Stomach (tissue), 8 donors: ENCODE measurements at regions not wholly inside any gene's neighbourhood (a gene's known extent, or its start where the extent isn't known, plus 50 kb on each side); places are given as distances from the start of the nearest gene placed in this dataset.
A peak's percentile ranks its signal among the peaks of the same experiment; 100 is the strongest.

Source experiments
- DNase-seq, 2 donors: peaks; one replicate each; pipeline versions ENCODE4 v3.0.0 to v3.0.0-alpha.2; 2013 to 2019
- H3K27ac ChIP-seq, 5 donors: fragments of 200-600 bp in 4 of 5; sonication (generic) in 4 of 5; one replicate each; pipeline ENCODE4 v1.5.1; 2013 to 2019; ENCODE audit warnings: mild to moderate bottlenecking in 1 of 5, moderate library complexity in 1 of 5
- H3K27me3 ChIP-seq, 3 donors: fragments of 200-600 bp; sonication (generic); one replicate each; pipeline ENCODE4 v1.5.1; 2017 to 2019; ENCODE audit warnings: mixed run types in 1 of 3
- H3K36me3 ChIP-seq, 4 donors: fragments of 200-600 bp; sonication (generic); 1 replicate in 3 of 4; 2 replicates in 1 of 4; pipeline ENCODE4 v1.5.1; 2016 to 2019
- H3K4me1 ChIP-seq, 4 donors: fragments of 200-600 bp; sonication (generic); one replicate each; pipeline ENCODE4 v1.5.1; 2016 to 2019
- H3K4me3 ChIP-seq, 4 donors: fragments of 200-600 bp; sonication (generic) in 3 of 4; one replicate each; pipeline ENCODE4 v1.5.1; 2016 to 2019; ENCODE audit warnings: mild to moderate bottlenecking in 1 of 4
- H3K9me3 ChIP-seq, 4 donors: fragments of 200-600 bp; sonication (generic); one replicate each; pipeline ENCODE4 v1.5.1; 2016 to 2019
- EP300 ChIP-seq: sonication (generic); formaldehyde crosslinking; IDR thresholded peaks from one replicate; pipeline ENCODE4 v1.6.1; 2017; ENCODE audit warnings: antibody characterized with exemption
- POLR2A ChIP-seq, 4 donors: fragments of 450-650 bp; IDR thresholded peaks; one replicate each; pipeline ENCODE4 v1.6.1; 2016; ENCODE audit warnings: antibody characterized with exemption in 4 of 4, control low read depth in 2 of 4, mild to moderate bottlenecking in 1 of 4, moderate library complexity in 1 of 4
- POLR2AphosphoS5 ChIP-seq, 3 donors: sonication (generic); formaldehyde crosslinking; IDR thresholded peaks; one replicate each; pipeline ENCODE4 v1.6.1; 2016; ENCODE audit warnings: antibody characterized with exemption in 3 of 3
- WGBS, 5 donors: extraction: QIAGEN DNeasy Blood & Tissue Kit in 3 of 5; methylation state at CpG; one replicate each; pipeline versions ENCODE4 v1.1.5 to v1.1.7; 2013 to 2018; 5-methylcytosine and 5-hydroxymethylcytosine counted together
- intact Hi-C: fragments of 100-400 bp; cut with DNase I; formaldehyde crosslinking; loops from one replicate; pipeline ENCODE4 v1.15.1; 2023; ENCODE audit warnings: low total_unique reads
- TF ChIP-seq, protein P1 (sequence below), 7 experiments: fragments of 450-650 bp in 4 of 7; fragments of 200-600 bp in 3 of 7; sonication (generic) in 3 of 7; IDR thresholded peaks; one replicate each; pipeline ENCODE4 v1.5.1; 2016 to 2019; ENCODE audit warnings: antibody characterized with exemption in 7 of 7, control low read depth in 2 of 7, mild to moderate bottlenecking in 1 of 7
- donor health status: healthy with polysubstance abuse.
- donor health status: Bipolar disorder and iron deficiency.
- donor health status: healthy.

DNA sequence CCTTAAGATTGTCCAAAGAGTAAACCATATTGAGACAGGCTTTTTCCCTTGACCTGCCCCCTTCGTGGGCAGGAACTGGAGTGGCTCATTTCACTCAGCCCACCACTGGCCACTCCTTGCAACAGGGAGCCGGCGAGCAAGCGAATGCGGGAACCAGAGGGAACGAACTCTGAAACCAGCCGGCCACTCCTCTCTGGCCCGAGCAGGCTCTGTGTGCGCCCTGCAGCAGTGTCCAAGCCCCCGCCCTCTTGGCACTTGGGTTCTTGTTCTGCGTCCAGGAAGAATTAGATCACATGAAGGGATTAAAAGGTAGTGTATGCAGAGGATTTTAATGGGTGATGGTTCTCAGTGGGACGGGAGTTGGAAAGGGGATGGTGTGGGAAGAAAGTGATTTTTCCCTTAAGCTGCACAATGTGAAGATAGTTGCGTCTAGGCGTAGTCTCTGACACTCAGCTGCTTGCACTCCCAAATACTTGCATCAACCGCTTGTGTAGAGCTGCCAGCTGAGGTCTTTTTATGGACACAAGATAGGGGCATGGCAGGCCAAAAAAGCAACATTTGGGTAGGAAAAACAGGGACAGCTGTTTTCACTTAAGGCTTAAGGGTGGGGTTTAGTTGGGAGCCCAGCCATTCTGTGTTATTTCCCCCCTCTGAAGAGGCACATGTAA, 1209.7 kb upstream of the PCDH20 start:
- intact Hi-C loops = no loop called here
- no peak for DNase-seq

DNA sequence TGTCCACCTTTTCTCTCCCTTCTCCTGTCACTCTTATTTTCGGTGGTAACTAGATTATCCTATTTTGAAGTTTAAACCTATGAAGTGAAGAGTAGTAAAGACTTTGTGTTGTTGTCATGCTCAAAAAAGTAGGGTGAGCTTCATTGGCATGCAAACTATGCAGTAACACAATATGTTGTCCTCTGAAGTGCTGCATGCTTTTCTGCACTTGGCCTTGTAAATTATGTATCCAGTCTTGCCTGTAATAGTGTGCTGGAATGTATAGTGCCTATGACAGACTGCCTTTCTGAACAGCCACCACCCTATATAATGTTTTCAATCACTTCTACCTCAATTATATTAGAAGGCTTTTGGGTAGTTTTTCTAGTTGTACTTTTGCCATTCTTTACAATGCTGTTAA, 1198.2 kb upstream of the PCDH20 start:
- H3K27me3 ChIP-seq = no peaks in the 10 kb centered on the region
- H3K4me1 ChIP-seq = no peaks in the 10 kb centered on the region
- H3K27ac ChIP-seq = no peak overlapping the region
- no peaks in the 10 kb centered on the region for H3K36me3 ChIP-seq
- H3K4me3 ChIP-seq = no peak overlapping the region
- intact Hi-C loops = no loop called here
- H3K9me3 ChIP-seq = no peaks in the 10 kb centered on the region
- WGBS, 5 donors = 65 to 91% (median 89%) methylated on average over 1 of the region's 1 CpG
- TF ChIP-seq POLR2AphosphoS5 (IDR thresholded peaks at IDR 0.05) = no peak
- TF ChIP-seq, protein P1, sequence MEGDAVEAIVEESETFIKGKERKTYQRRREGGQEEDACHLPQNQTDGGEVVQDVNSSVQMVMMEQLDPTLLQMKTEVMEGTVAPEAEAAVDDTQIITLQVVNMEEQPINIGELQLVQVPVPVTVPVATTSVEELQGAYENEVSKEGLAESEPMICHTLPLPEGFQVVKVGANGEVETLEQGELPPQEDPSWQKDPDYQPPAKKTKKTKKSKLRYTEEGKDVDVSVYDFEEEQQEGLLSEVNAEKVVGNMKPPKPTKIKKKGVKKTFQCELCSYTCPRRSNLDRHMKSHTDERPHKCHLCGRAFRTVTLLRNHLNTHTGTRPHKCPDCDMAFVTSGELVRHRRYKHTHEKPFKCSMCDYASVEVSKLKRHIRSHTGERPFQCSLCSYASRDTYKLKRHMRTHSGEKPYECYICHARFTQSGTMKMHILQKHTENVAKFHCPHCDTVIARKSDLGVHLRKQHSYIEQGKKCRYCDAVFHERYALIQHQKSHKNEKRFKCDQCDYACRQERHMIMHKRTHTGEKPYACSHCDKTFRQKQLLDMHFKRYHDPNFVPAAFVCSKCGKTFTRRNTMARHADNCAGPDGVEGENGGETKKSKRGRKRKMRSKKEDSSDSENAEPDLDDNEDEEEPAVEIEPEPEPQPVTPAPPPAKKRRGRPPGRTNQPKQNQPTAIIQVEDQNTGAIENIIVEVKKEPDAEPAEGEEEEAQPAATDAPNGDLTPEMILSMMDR (IDR thresholded peaks at IDR 0.05) = no peak
- no peak for TF ChIP-seq EP300
- no peak for TF ChIP-seq POLR2A (IDR thresholded peaks at IDR 0.05)
- no peak for DNase-seq

More for the DNA sequence above, 1209.7 kb upstream of the PCDH20 start:
- Histone ChIP-seq H3K9me3 (peaks cover 0 to 20% (median 0%) of the 10 kb centered on the region in 4 donors), H3K36me3 (no peaks in the 10 kb centered on the region), H3K4me1 (no peaks in the 10 kb centered on the region), H3K27ac (no peak overlapping the region), H3K27me3 (no peaks in the 10 kb centered on the region), H3K4me3 (no peak overlapping the region)
- TF ChIP-seq EP300 (no peak), POLR2A (IDR thresholded peaks at IDR 0.05) (no peak), POLR2AphosphoS5 (IDR thresholded peaks at IDR 0.05) (no peak)
- TF ChIP-seq, protein P1 (IDR thresholded peaks at IDR 0.05) = no peak
- WGBS, 5 donors = 92 to 93% (median 93%) methylated on average over 15 of the region's 15 CpGs

DNA sequence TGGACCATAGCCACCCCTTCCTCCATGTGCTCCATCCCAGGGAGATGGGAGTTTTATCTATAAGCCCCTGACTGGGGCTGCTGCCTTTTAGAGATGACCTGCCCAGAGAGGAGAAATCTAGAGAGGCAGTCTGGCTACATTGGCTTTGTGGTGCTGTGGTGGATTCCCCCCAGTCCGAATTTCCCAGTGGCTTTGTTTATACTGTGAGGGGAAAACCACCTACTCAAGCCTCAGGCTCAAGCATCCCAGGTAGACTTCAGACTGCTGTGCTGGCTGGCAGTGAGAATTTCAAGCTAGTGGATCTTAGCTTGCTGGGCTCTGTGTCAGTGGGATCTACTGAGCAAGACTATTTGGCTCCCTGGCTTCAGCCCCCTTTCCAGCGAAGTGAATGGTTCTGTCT, 1195.7 kb upstream of the PCDH20 start:
- H3K9me3 ChIP-seq = peaks cover 0 to 7% (median 3%) of the 10 kb centered on the region in 4 donors
- 83 to 93% (median 85%) methylated on average over 1 to 2 of the region's 2 CpGs for WGBS, 5 donors
- H3K27ac ChIP-seq = no peak overlapping the region
- no peaks in the 10 kb centered on the region for H3K27me3 ChIP-seq
- TF ChIP-seq, protein P1 (IDR thresholded peaks at IDR 0.05) = no peak
- no peak for TF ChIP-seq POLR2A (IDR thresholded peaks at IDR 0.05)
- no peak for TF ChIP-seq EP300
- DNase-seq = no peak
- no peak overlapping the region for H3K4me3 ChIP-seq
- intact Hi-C loops = no loop called here
- H3K4me1 ChIP-seq = no peaks in the 10 kb centered on the region
- H3K36me3 ChIP-seq = no peaks in the 10 kb centered on the region

DNA sequence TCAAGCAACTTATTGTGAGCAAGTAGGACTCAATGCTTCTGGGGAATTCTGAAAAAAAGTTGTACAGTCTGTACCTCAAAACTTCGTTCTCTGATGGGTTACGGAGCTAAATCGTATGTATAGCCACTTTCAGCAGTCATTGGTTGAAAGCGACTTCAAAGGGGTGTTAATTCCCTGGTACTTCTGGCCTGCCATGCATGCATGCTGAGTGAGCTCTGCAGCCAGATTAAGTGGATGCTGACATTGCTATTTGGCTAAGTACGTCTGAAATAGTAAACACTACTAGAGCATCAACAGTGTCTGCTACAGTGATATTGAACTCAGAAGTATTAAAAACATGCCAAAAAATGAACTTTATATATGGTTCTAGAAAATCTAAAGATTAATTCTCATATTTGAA, 1183.1 kb upstream of the PCDH20 start:
- Histone ChIP-seq H3K27me3 (no peaks in the 10 kb centered on the region), H3K36me3 (no peaks in the 10 kb centered on the region), H3K4me3 (no peak overlapping the region), H3K4me1 (no peaks in the 10 kb centered on the region), H3K27ac (no peak overlapping the region), H3K9me3 (no peaks in the 10 kb centered on the region)
- peak in 1 of 2 donors; percentile 15 for DNase-seq
- TF ChIP-seq, protein P1 (IDR thresholded peaks at IDR 0.05) = no peak
- TF ChIP-seq POLR2A (IDR thresholded peaks at IDR 0.05) (no peak), EP300 (no peak), POLR2AphosphoS5 (IDR thresholded peaks at IDR 0.05) (no peak)
- intact Hi-C loops = no loop called here
- WGBS, 5 donors = 63 to 76% (median 74%) methylated on average over 5 of the region's 5 CpGs
